Left lung (tissue), 4 donors: ENCODE measurements at regions not wholly inside any gene's neighbourhood (a gene's known extent, or its start where the extent isn't known, plus 50 kb on each side); places are given as distances from the start of the nearest gene placed in this dataset.

Experiments
- ATAC-seq: fragments of 200-7000 bp; cut with Tn5 transposase; one replicate; pipeline ENCODE4 v1.9.1; 2020; ENCODE audit warnings: moderate library complexity
- DNase-seq, 4 donors: peaks; one replicate each; pipeline ENCODE4 v3.0.0-alpha.2; 2013 to 2020
- H3K27ac ChIP-seq, 2 donors: fragments of 200-600 bp; sonication (generic) in 1 of 2; one replicate each; pipeline versions ENCODE4 v1.5.0 to v1.8.0; 2020 to 2021
- H3K27me3 ChIP-seq, 2 donors: fragments of 200-600 bp; sonication (generic) in 1 of 2; one replicate each; pipeline versions ENCODE4 v1.5.0 to v1.8.0; 2020 to 2021
- H3K36me3 ChIP-seq, 2 donors: fragments of 200-600 bp; sonication (generic) in 1 of 2; one replicate each; pipeline versions ENCODE4 v1.5.0 to v1.8.0; 2020 to 2021
- H3K4me1 ChIP-seq, 2 donors: fragments of 200-600 bp; one replicate each; pipeline ENCODE4 v1.8.0; 2021
- H3K4me3 ChIP-seq, 2 donors: fragments of 200-600 bp; sonication (generic) in 1 of 2; one replicate each; pipeline versions ENCODE4 v1.5.0 to v1.8.0; 2020 to 2021; ENCODE audit warnings: mild to moderate bottlenecking in 1 of 2
- H3K9me3 ChIP-seq, 2 donors: fragments of 200-600 bp; sonication (generic) in 1 of 2; one replicate each; pipeline versions ENCODE4 v1.5.0 to v1.8.0; 2020 to 2021
- intact Hi-C, 2 donors: fragments of 100-400 bp; cut with DNase I; formaldehyde crosslinking; loops; one replicate each; pipeline versions ENCODE4 v1.11.2 to v1.14.2; 2022
- TF ChIP-seq, protein P1 (sequence below), 2 donors: fragments of 200-600 bp; sonication (generic) in 1 of 2; IDR thresholded peaks; one replicate each; pipeline versions ENCODE4 v1.5.0 to v1.8.0; 2021; ENCODE audit warnings: antibody characterized with exemption in 2 of 2
- donor health status: DM: no; HTN: yes; CAD: no.
- donor health status: DM: no; HTN: no; CAD: no.

DNA sequence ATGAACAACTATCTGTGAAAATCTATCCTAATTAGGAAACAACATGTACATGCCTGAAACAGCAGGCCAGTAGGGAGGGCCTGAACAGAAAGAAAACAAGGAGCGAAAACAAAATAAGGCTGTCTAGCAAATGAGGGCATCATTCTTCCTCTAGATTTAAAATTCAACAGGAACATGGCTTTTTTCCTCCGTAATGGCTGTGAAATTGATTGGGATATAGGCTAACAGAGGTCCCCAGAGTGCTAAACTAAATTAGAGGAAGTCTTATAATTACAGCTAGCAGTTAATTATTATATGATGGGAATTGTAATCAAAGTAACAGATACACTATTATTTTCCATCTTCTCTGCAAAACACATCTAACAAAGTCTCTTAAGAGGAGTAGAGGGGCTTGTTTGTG lies 51.7 kb upstream of the TIAM1 start:
- Histone ChIP-seq H3K9me3 (no peaks in the 10 kb centered on the region), H3K4me3 (no peak overlapping the region), H3K27ac (no peak overlapping the region), H3K36me3 (no peaks in the 10 kb centered on the region), H3K4me1 (no peaks in the 10 kb centered on the region), H3K27me3 (no peaks in the 10 kb centered on the region)
- DNase-seq (no peak), ATAC-seq (no peak)
- intact Hi-C loops: no loop called here
- TF ChIP-seq, protein P1, sequence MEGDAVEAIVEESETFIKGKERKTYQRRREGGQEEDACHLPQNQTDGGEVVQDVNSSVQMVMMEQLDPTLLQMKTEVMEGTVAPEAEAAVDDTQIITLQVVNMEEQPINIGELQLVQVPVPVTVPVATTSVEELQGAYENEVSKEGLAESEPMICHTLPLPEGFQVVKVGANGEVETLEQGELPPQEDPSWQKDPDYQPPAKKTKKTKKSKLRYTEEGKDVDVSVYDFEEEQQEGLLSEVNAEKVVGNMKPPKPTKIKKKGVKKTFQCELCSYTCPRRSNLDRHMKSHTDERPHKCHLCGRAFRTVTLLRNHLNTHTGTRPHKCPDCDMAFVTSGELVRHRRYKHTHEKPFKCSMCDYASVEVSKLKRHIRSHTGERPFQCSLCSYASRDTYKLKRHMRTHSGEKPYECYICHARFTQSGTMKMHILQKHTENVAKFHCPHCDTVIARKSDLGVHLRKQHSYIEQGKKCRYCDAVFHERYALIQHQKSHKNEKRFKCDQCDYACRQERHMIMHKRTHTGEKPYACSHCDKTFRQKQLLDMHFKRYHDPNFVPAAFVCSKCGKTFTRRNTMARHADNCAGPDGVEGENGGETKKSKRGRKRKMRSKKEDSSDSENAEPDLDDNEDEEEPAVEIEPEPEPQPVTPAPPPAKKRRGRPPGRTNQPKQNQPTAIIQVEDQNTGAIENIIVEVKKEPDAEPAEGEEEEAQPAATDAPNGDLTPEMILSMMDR (IDR thresholded peaks at IDR 0.05): no peak

- Histone ChIP-seq H3K9me3 (no peaks in the 10 kb centered on the region), H3K27me3 (no peaks in the 10 kb centered on the region), H3K27ac (no peak overlapping the region), H3K4me3 (no peak overlapping the region), H3K4me1 (no peaks in the 10 kb centered on the region), H3K36me3 (no peaks in the 10 kb centered on the region)
- no peak for DNase-seq
- intact Hi-C loops: no loop called here
- no peak for ATAC-seq
- TF ChIP-seq, protein P1 (IDR thresholded peaks at IDR 0.05): no peak
Measured at GRCh38 chr21:31395268-31395667, 51.2 kb upstream of the TIAM1 start.

GRCh38 chr21:31394309-31394708 lies 50.2 kb upstream of the TIAM1 start:
- Histone ChIP-seq H3K36me3 (no peaks in the 10 kb centered on the region), H3K4me3 (no peak overlapping the region), H3K27me3 (no peaks in the 10 kb centered on the region), H3K9me3 (no peaks in the 10 kb centered on the region), H3K27ac (no peak overlapping the region), H3K4me1 (no peaks in the 10 kb centered on the region)
- ATAC-seq (no peak), DNase-seq (no peak)
- intact Hi-C loops: no loop called here
- TF ChIP-seq, protein P1 (IDR thresholded peaks at IDR 0.05): no peak
